A549 (cell line): ENCODE measurements at regions not wholly inside any gene's neighbourhood (a gene's known extent, or its start where the extent isn't known, plus 50 kb on each side); places are given as distances from the start of the nearest gene placed in this dataset.

Source experiments
- ATAC-seq, 2 experiments: fragments of 200-7000 bp in 1 of 2; fragments of >200 bp in 1 of 2; cut with Nextera tagmentation in 1 of 2; cut with Tn5 transposase in 1 of 2; 3 replicates each; pipeline versions ENCODE4 v1.8.0 to v1.9.1; 2018 to 2020; ENCODE audit warnings: mild to moderate bottlenecking in 1 of 2, moderate library complexity in 1 of 2
- CTCF ChIA-PET: fragments of 300-600 bp; sonication (Branson Sonifier 250); formaldehyde crosslinking; extraction: SDS; loops from one replicate; lab custom pipeline; 2021; ENCODE audit warnings: antibody characterized with exemption, inconsistent platforms; lab: Yijun Ruan, JAX
- POLR2A ChIA-PET: fragments of 350-600 bp; formaldehyde crosslinking; extraction: SDS; loops from one replicate; lab custom pipeline; 2021; ENCODE audit warnings: antibody characterized with exemption, inconsistent platforms; lab: Yijun Ruan, JAX
- DNase-seq, 2 experiments: peaks; one replicate each; pipeline versions ENCODE4 v3.0.0 to v3.0.0-alpha.2; 2011 to 2016; ENCODE audit warnings: low read depth in 1 of 2, low spot score in 1 of 2
- FAIRE-seq: peaks from 2 replicates; lab custom pipeline; 2011; peaks lifted over from hg19 to GRCh38; lab: Jason Lieb, UNC
- H3K27ac ChIP-seq, 2 experiments: fragments of >200 bp; sonication (Bioruptor Twin); formaldehyde crosslinking; 3 replicates each; pipeline ENCODE4 v1.5.1; 2016 to 2017
- H3K4me1 ChIP-seq: fragments of >200 bp; sonication (Bioruptor Twin); formaldehyde crosslinking; 3 replicates; pipeline ENCODE4 v1.6.1; 2016
- H3K4me2 ChIP-seq: fragments of >200 bp; sonication (Bioruptor Twin); formaldehyde crosslinking; 3 replicates; pipeline ENCODE4 v1.6.1; 2016
- H3K4me3 ChIP-seq: fragments of >200 bp; sonication (Bioruptor Twin); formaldehyde crosslinking; 3 replicates; pipeline ENCODE4 v1.5.1; 2016
- H3K9me3 ChIP-seq: fragments of >200 bp; sonication (Bioruptor Twin); formaldehyde crosslinking; 3 replicates; pipeline ENCODE4 v1.6.1; 2016
- CHD4 ChIP-seq: fragments of 200-600 bp; sonication (generic); IDR thresholded peaks from 2 replicates; pipeline ENCODE4 v1.6.1; 2016; ENCODE audit warnings: antibody characterized with exemption, mild to moderate bottlenecking, borderline replicate concordance
- EHF ChIP-seq: fragments of 250-450 bp; sonication (Bioruptor Pico); IDR thresholded peaks from 2 replicates; pipeline ENCODE4 v1.5.0; 2020; ENCODE audit warnings: mild to moderate bottlenecking
- EHMT2 ChIP-seq: fragments of 200-600 bp; sonication (generic); IDR thresholded peaks from 2 replicates; pipeline ENCODE4 v1.6.1; 2016; ENCODE audit warnings: antibody characterized with exemption, low read depth, mild to moderate bottlenecking, moderate library complexity
- HDAC2 ChIP-seq: fragments of 200-600 bp; sonication (generic); IDR thresholded peaks from 2 replicates; pipeline ENCODE4 v1.6.1; 2016
- JUN ChIP-seq, 2 experiments: fragments of >200 bp; sonication (Bioruptor Twin); formaldehyde crosslinking; IDR thresholded peaks; 2 replicates in 1 of 2; 3 replicates in 1 of 2; pipeline ENCODE4 v1.6.1; 2016 to 2017
- JUNB ChIP-seq: fragments of >200 bp; sonication (Bioruptor Twin); formaldehyde crosslinking; IDR thresholded peaks from 2 replicates; pipeline ENCODE4 v1.6.1; 2016
- MAFK ChIP-seq: fragments of 450-650 bp; IDR thresholded peaks from 2 replicates; pipeline ENCODE4 v1.6.1; 2014; ENCODE audit not compliant: partially characterized antibody
- RAD21 ChIP-seq, 2 experiments: fragments of >200 bp in 1 of 2; sonication (Bioruptor Twin) in 1 of 2; formaldehyde crosslinking in 1 of 2; IDR thresholded peaks in 1 of 2; conservative IDR thresholded peaks in 1 of 2; 2 replicates in 1 of 2; 3 replicates in 1 of 2; pipeline ENCODE4 v1.6.1; 2012 to 2018; ENCODE audit warnings: inconsistent platforms in 1 of 2
- RNF2 ChIP-seq: fragments of 200-600 bp; sonication (generic); IDR thresholded peaks from 2 replicates; pipeline ENCODE4 v1.6.1; 2016; ENCODE audit warnings: low read depth, mild to moderate bottlenecking, antibody characterized with exemption, moderate library complexity, borderline replicate concordance
- ZC3H11A ChIP-seq: fragments of 450-650 bp; IDR thresholded peaks from 2 replicates; pipeline ENCODE4 v1.6.1; 2014; ENCODE audit warnings: antibody characterized with exemption, mild to moderate bottlenecking
- ZFP36 ChIP-seq: fragments of 450-650 bp; IDR thresholded peaks from 2 replicates; pipeline ENCODE4 v1.6.1; 2014; ENCODE audit warnings: borderline replicate concordance; ENCODE audit not compliant: partially characterized antibody
- WGBS: methylation state at CpG from one replicate; pipeline ENCODE4 v1.1.6; 2017; ENCODE audit errors: missing lambda C conversion rate; 5-methylcytosine and 5-hydroxymethylcytosine counted together
- TF ChIP-seq, protein P1 (sequence below): IDR thresholded peaks from 2 replicates; pipeline ENCODE4 v1.6.1; 2012
- TF ChIP-seq, protein P2 (sequence below): fragments of 250-450 bp; sonication (Bioruptor Pico); IDR thresholded peaks from 2 replicates; pipeline ENCODE4 v1.5.0; 2020; ENCODE audit warnings: low read depth, mild to moderate bottlenecking, moderate library complexity
- TF ChIP-seq, protein P3 (sequence below): fragments of 200-600 bp; sonication (generic); IDR thresholded peaks from 2 replicates; pipeline ENCODE4 v1.6.1; 2016; ENCODE audit warnings: antibody characterized with exemption, mild to moderate bottlenecking, moderate library complexity

DNA sequence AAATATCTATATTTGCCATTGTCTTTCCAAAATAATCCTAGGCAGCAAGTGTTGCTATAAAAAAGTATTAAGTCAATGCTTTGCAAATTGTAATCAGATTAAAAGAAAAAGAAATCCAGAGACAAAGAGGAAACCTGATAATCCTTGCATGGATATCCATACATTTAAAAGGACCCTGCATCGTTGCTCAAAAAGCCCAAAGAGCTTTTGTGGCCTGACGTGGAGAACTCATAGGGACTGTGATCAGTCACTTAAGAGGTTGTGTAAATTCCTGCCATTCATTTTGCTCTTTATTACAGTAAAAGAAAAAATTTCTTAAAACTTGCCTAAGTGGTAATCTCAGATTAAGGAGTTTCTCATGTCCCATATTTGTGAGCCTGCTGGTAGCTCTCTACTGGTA is 392.6 kb downstream of the C12orf75 start:
- Histone ChIP-seq H3K27ac (no peak overlapping the region), H3K4me2 (no peak overlapping the region), H3K9me3 (no peaks in the 10 kb centered on the region), H3K4me1 (no peaks in the 10 kb centered on the region)
- CTCF ChIA-PET, result interaction anchor here (1.4 kb wide), 1 partner anchor 426 kb away, joined by 3 read pairs; no protein-coding TSS in a partner anchor
- ATAC-seq, result no peak
- WGBS, result 67% methylated on average over 2 of the region's 2 CpGs
- no peak for FAIRE-seq
- no peak for TF ChIP-seq ZC3H11A
- no peak for TF ChIP-seq JUNB
- TF ChIP-seq CHD4, result no peak
- no peak for TF ChIP-seq EHMT2
- TF ChIP-seq, all 56 proteins: peak for 0
- POLR2A ChIA-PET, result no interaction called here
- DNase-seq, result no peak
- H3K4me3 ChIP-seq, result no peak overlapping the region

DNA sequence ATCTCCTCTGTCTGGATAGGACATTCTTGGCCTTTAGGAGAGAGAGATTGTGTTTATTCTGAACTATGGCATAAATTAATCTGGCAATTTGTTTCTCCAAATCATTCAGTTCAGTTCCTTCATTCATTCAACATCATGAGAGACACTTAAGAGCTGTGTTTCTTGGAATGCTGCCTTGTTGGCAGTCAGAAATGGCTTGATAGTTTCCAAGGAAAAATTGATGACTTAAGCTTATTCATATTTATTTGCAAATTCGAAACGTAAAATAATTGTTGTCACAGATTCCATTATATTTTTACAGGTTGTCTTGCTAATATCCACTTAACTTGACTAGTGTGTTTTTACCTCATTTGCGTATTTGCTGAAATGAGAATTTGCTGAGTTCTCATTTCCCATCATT is 393.0 kb downstream of the C12orf75 start:
- TF ChIP-seq MAFK, result peak; percentile 86
- TF ChIP-seq ZFP36, result no peak
- no peaks in the 10 kb centered on the region for H3K9me3 ChIP-seq
- no peak overlapping the region for H3K4me3 ChIP-seq
- ChIA-PET POLR2A (no interaction called here), CTCF (interaction anchor here (1.4 kb wide), 1 partner anchor 426 kb away, joined by 3 read pairs; no protein-coding TSS in a partner anchor)
- FAIRE-seq (peak; percentile 39), ATAC-seq (no peak), DNase-seq (no peak)
- no peak overlapping the region for H3K4me2 ChIP-seq
- H3K4me1 ChIP-seq, result no peaks in the 10 kb centered on the region
- no peak overlapping the region for H3K27ac ChIP-seq
- WGBS, result 41% methylated on average over 3 of the region's 3 CpGs

DNA sequence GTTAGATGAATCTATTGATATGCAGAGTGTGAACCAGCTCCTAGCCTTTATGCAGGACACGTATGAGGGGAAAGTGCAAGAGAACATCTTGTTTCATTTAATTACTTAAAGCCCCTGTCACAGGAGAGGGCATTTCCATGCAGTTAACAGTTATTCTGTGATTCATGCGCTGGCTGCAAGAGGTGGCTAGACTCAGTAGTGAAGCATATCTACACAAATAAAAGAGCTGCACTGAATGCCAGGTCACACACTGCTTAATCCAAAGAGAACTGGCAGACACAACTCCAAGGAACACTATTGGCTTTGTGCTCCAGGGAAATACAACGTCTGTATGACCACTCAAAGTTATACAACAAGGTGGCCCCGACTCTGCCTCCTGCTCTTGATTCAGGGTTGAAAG is 394.1 kb downstream of the C12orf75 start:
- Histone ChIP-seq H3K9me3 (no peaks in the 10 kb centered on the region), H3K4me3 (no peak overlapping the region), H3K4me2 (no peak overlapping the region), H3K27ac (no peak overlapping the region), H3K4me1 (no peaks in the 10 kb centered on the region)
- DNase-seq, result no peak
- ChIA-PET POLR2A (no interaction called here), CTCF (interaction anchor here (0.7 to 1.7 kb wide), 2 partner anchors 20 to 412 kb away, joined by 3 to 4 read pairs; no protein-coding TSS in a partner anchor)
- ATAC-seq, result no peak
- WGBS, result 17% methylated on average over 4 of the region's 4 CpGs
- no peak for FAIRE-seq
- no peak for TF ChIP-seq CHD4
- TF ChIP-seq, protein P1, sequence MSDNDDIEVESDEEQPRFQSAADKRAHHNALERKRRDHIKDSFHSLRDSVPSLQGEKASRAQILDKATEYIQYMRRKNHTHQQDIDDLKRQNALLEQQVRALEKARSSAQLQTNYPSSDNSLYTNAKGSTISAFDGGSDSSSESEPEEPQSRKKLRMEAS, result no peak

DNA sequence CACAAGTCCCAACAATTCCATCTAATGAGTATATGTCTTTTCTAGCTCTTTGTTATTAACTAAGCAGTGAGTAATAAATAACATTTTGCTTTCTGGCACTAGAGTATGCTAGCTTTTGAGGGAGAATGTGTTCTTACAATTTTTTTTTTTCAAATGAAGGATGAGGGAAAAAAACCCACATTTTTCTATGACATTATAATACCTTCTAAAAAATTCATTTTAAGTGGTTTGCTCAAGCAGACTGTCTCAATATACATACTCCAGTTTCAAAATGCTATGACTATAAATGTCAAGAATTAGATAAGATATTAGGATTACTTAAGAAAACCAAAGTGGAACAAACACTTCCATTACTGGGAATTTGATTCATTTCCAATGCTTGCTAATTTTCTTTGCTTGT is 394.6 kb downstream of the C12orf75 start:
- ATAC-seq (no peak), FAIRE-seq (no peak), DNase-seq (no peak)
- Histone ChIP-seq H3K9me3 (no peaks in the 10 kb centered on the region), H3K4me2 (no peak overlapping the region), H3K4me3 (no peak overlapping the region), H3K4me1 (no peaks in the 10 kb centered on the region), H3K27ac (no peak overlapping the region)
- CTCF ChIA-PET, result interaction anchor here (0.7 to 1.7 kb wide), 2 partner anchors 20 to 411 kb away, joined by 3 to 4 read pairs; no protein-coding TSS in a partner anchor
- POLR2A ChIA-PET, result no interaction called here
- TF ChIP-seq JUN (IDR thresholded peaks at IDR 0.05), result no peak
- TF ChIP-seq EHF (CRISPR knock-in tag), result no peak
- TF ChIP-seq, protein P2, sequence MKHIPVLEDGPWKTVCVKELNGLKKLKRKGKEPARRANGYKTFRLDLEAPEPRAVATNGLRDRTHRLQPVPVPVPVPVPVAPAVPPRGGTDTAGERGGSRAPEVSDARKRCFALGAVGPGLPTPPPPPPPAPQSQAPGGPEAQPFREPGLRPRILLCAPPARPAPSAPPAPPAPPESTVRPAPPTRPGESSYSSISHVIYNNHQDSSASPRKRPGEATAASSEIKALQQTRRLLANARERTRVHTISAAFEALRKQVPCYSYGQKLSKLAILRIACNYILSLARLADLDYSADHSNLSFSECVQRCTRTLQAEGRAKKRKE (CRISPR knock-in tag), result no peak
- no peak for TF ChIP-seq HDAC2
- no peak for TF ChIP-seq RAD21 (conservative IDR thresholded peaks at IDR 0.05 in 1 of 2, IDR thresholded peaks at IDR 0.05 in 1 of 2)
- TF ChIP-seq, protein P3, sequence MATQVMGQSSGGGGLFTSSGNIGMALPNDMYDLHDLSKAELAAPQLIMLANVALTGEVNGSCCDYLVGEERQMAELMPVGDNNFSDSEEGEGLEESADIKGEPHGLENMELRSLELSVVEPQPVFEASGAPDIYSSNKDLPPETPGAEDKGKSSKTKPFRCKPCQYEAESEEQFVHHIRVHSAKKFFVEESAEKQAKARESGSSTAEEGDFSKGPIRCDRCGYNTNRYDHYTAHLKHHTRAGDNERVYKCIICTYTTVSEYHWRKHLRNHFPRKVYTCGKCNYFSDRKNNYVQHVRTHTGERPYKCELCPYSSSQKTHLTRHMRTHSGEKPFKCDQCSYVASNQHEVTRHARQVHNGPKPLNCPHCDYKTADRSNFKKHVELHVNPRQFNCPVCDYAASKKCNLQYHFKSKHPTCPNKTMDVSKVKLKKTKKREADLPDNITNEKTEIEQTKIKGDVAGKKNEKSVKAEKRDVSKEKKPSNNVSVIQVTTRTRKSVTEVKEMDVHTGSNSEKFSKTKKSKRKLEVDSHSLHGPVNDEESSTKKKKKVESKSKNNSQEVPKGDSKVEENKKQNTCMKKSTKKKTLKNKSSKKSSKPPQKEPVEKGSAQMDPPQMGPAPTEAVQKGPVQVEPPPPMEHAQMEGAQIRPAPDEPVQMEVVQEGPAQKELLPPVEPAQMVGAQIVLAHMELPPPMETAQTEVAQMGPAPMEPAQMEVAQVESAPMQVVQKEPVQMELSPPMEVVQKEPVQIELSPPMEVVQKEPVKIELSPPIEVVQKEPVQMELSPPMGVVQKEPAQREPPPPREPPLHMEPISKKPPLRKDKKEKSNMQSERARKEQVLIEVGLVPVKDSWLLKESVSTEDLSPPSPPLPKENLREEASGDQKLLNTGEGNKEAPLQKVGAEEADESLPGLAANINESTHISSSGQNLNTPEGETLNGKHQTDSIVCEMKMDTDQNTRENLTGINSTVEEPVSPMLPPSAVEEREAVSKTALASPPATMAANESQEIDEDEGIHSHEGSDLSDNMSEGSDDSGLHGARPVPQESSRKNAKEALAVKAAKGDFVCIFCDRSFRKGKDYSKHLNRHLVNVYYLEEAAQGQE, result no peak
- no peak for TF ChIP-seq RNF2
- no peak for TF ChIP-seq ZC3H11A
